ENCODE measurements at regions not wholly inside any gene's neighbourhood (a gene's known extent, or its start where the extent isn't known, plus 50 kb on each side); places are given as distances from the start of the nearest gene placed in this dataset. TPM values are rescaled to one million over a fixed set of nuclear protein-coding genes. Genes with fewer than 3 reads are reported as not detected.

- Histone ChIP-seq H4K20me1 (ENCODE audit: insufficient read depth, low read length) (no peaks in the 10 kb centered on the region), H3K4me1 (ENCODE audit: insufficient read depth, low read length) (peaks cover 23% of the 10 kb centered on the region), H3K36me3 (ENCODE audit: insufficient read depth, low read length) (no peaks in the 10 kb centered on the region), H3K4me3 (ENCODE audit: insufficient read depth, low read length) (no peak overlapping the region), H3K79me2 (ENCODE audit: insufficient read depth, low read length) (no peaks in the 10 kb centered on the region), H3K27ac (ENCODE audit: low read depth, low read length) (no peak overlapping the region), H2AFZ (ENCODE audit: low read length) (no peak overlapping the region), H3K9me3 (ENCODE audit: low read depth, low read length) (no peaks in the 10 kb centered on the region), H3K4me2 (ENCODE audit: insufficient read depth, low read length) (no peak overlapping the region), H3K27me3 (ENCODE audit: insufficient read depth, low read length) (no peaks in the 10 kb centered on the region)
- no peak for TF ChIP-seq CTCF (IDR thresholded peaks at IDR 0.05; ENCODE audit: extremely low read depth, low read depth, low read length)
- DNase-seq (ENCODE audit: insufficient read length, low spot score, missing footprints): no peak
These were observed 52.7 kb upstream of the CXADR start for GRCh38 chr21:17460094-17460493.

GRCh38 chr21:17461014-17461413 lies 51.8 kb upstream of the CXADR start:
- Histone ChIP-seq H3K4me2 (ENCODE audit: insufficient read depth, low read length) (peak overlapping the region; percentile 35), H3K27ac (ENCODE audit: low read depth, low read length) (peak overlapping the region; percentile 40), H3K4me3 (ENCODE audit: insufficient read depth, low read length) (no peak overlapping the region), H3K36me3 (ENCODE audit: insufficient read depth, low read length) (no peaks in the 10 kb centered on the region), H2AFZ (ENCODE audit: low read length) (no peak overlapping the region), H3K79me2 (ENCODE audit: insufficient read depth, low read length) (no peaks in the 10 kb centered on the region), H3K4me1 (ENCODE audit: insufficient read depth, low read length) (peaks cover 23% of the 10 kb centered on the region), H4K20me1 (ENCODE audit: insufficient read depth, low read length) (no peaks in the 10 kb centered on the region), H3K9me3 (ENCODE audit: low read depth, low read length) (no peaks in the 10 kb centered on the region), H3K27me3 (ENCODE audit: insufficient read depth, low read length) (no peaks in the 10 kb centered on the region)
- TF ChIP-seq CTCF (IDR thresholded peaks at IDR 0.05; ENCODE audit: extremely low read depth, low read depth, low read length): no peak
- DNase-seq (ENCODE audit: insufficient read length, low spot score, missing footprints): peak; percentile 79

GRCh38 chr21:17461582-17461981 lies 51.3 kb upstream of the CXADR start:
- no peaks in the 10 kb centered on the region for H3K27me3 ChIP-seq (ENCODE audit: insufficient read depth, low read length)
- no peak overlapping the region for H2AFZ ChIP-seq (ENCODE audit: low read length)
- TF ChIP-seq CTCF (IDR thresholded peaks at IDR 0.05; ENCODE audit: extremely low read depth, low read depth, low read length): no peak
- no peak for DNase-seq (ENCODE audit: insufficient read length, low spot score, missing footprints)
- H3K79me2 ChIP-seq (ENCODE audit: insufficient read depth, low read length): no peaks in the 10 kb centered on the region
- peaks cover 23% of the 10 kb centered on the region for H3K4me1 ChIP-seq (ENCODE audit: insufficient read depth, low read length)
- H3K4me3 ChIP-seq (ENCODE audit: insufficient read depth, low read length): no peak overlapping the region
- peak overlapping the region; percentile 40 for H3K27ac ChIP-seq (ENCODE audit: low read depth, low read length)
- H3K4me2 ChIP-seq (ENCODE audit: insufficient read depth, low read length): peak overlapping the region; percentile 35
- no peaks in the 10 kb centered on the region for H3K9me3 ChIP-seq (ENCODE audit: low read depth, low read length)
- no peaks in the 10 kb centered on the region for H4K20me1 ChIP-seq (ENCODE audit: insufficient read depth, low read length)
- H3K36me3 ChIP-seq (ENCODE audit: insufficient read depth, low read length): no peaks in the 10 kb centered on the region

GRCh38 chr21:17462276-17462981 lies 50.4 kb upstream of the CXADR start:
- no peaks in the 10 kb centered on the region for H4K20me1 ChIP-seq (ENCODE audit: insufficient read depth, low read length)
- H3K27me3 ChIP-seq (ENCODE audit: insufficient read depth, low read length): no peaks in the 10 kb centered on the region
- no peak overlapping the region for H3K4me2 ChIP-seq (ENCODE audit: insufficient read depth, low read length)
- no peaks in the 10 kb centered on the region for H3K9me3 ChIP-seq (ENCODE audit: low read depth, low read length)
- no peak overlapping the region for H2AFZ ChIP-seq (ENCODE audit: low read length)
- no peaks in the 10 kb centered on the region for H3K79me2 ChIP-seq (ENCODE audit: insufficient read depth, low read length)
- no peak for DNase-seq (ENCODE audit: insufficient read length, low spot score, missing footprints)
- H3K36me3 ChIP-seq (ENCODE audit: insufficient read depth, low read length): no peaks in the 10 kb centered on the region
- peaks cover 23% of the 10 kb centered on the region for H3K4me1 ChIP-seq (ENCODE audit: insufficient read depth, low read length)
- H3K4me3 ChIP-seq (ENCODE audit: insufficient read depth, low read length): no peak overlapping the region
- TF ChIP-seq CTCF (IDR thresholded peaks at IDR 0.05; ENCODE audit: extremely low read depth, low read depth, low read length): no peak
- H3K27ac ChIP-seq (ENCODE audit: low read depth, low read length): peak overlapping the region; percentile 40

Small RNAs in the stretch of these regions (small RNA-seq; reads per million reads assigned to genes)
- 15.5 reads per million, percentile 94 among the genes with 10 or more reads in this experiment for gene MIR125B2
- gene MIR99A: 3,873 reads per million, percentile 100 among the genes with 10 or more reads in this experiment
- gene MIRLET7C: 293 reads per million, percentile 98 among the genes with 10 or more reads in this experiment
- 0.30 reads per million for gene RNU1-98P
- gene RNU6-113P: not detected
- gene RNU6-426P: not detected
- gene SNORD74B: 1.6 reads per million, percentile 54 among the genes with 10 or more reads in this experiment
